Activated T-helper 2 cell treated with anti-CD3 and anti-CD28 coated beads, Interferon-gamma antibody, Interleukin-2, Interleukin-4, amounts not matched to agents 10 μg/mL and 5 μg/mL and 100 μg/mL, durations not matched to agents 14 hours and 24 hours and 36 hours (primary cell): ENCODE measurements at regions not wholly inside any gene's neighbourhood (a gene's known extent, or its start where the extent isn't known, plus 50 kb on each side); places are given as distances from the start of the nearest gene placed in this dataset.

Source experiments
- DNase-seq: peaks from one replicate; pipeline ENCODE4 v3.0.0; 2021; ENCODE audit warnings: low spot score
- H3K27ac Mint-ChIP-seq: one replicate; pipeline ENCODE4 v1.8.0; 2021; ENCODE audit warnings: mixed read lengths
- H3K27me3 Mint-ChIP-seq: one replicate; pipeline ENCODE4 v1.8.0; 2021; ENCODE audit warnings: low read depth, mixed read lengths
- H3K36me3 Mint-ChIP-seq: one replicate; pipeline ENCODE4 v1.8.0; 2021; ENCODE audit warnings: low read depth, mixed read lengths
- H3K4me1 Mint-ChIP-seq: one replicate; pipeline ENCODE4 v1.8.0; 2021; ENCODE audit warnings: low read depth, mixed read lengths
- H3K4me3 Mint-ChIP-seq: one replicate; pipeline ENCODE4 v1.8.0; 2021; ENCODE audit warnings: low read depth, mild to moderate bottlenecking, moderate library complexity, mixed read lengths
- H3K9me3 Mint-ChIP-seq: one replicate; pipeline ENCODE4 v1.8.0; 2021; ENCODE audit warnings: mixed read lengths
- intact Hi-C: fragments of 100-400 bp; cut with micrococcal nuclease; formaldehyde crosslinking; loops from one replicate; pipeline ENCODE4 v1.15.1; 2023

DNA sequence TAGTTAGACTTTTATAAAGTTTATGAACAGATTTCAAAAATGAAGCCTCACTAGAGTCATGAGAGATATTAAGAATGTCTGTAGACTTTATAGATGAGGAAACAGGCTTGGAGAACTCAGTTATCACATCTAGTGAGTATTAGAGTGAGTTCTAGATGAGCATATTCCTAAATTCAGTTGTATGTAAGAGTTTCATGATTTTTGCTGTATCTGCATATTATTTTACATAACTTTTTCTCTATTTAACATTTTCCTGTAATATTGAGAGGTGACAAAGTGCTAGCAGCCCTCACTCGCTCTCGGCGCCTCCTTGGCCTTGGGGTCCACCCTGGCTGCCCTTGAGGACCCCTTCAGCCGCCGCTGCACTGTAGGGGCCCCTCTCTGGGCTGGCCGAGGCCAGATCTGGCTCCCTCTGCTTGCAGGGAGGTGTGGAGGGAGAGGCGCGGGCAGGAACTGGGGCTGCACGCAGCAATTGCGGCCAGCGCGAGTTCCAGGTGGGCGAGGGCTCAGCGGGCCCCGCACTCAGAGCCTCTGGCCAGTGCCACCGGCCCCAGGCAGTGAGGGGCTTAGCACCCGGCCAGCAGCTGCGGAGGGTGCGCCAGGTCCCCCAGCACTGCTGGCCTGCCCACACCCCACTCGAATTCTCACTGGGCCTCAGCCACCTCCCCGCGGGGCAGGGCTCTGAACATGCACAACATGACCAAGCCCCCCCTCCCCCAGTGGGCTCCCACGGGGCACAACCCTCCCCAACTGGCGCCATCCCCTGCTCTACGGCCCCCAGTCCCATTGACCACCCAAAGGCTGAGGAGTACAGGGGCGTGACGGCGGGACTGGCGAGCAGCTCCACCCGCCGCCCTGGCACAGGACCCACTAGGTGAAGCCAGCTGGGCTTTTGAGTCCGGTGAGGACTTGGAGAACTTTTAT lies 182.1 kb downstream of the TLE1 start:
- Mint-ChIP-seq H3K27ac (no peak overlapping the region), H3K27me3 (no peaks in the 10 kb centered on the region), H3K4me1 (no peaks in the 10 kb centered on the region), H3K9me3 (peaks cover 9% of the 10 kb centered on the region), H3K36me3 (no peaks in the 10 kb centered on the region), H3K4me3 (no peak overlapping the region)
- DNase-seq: no peak
- intact Hi-C loops: no loop called here

DNA sequence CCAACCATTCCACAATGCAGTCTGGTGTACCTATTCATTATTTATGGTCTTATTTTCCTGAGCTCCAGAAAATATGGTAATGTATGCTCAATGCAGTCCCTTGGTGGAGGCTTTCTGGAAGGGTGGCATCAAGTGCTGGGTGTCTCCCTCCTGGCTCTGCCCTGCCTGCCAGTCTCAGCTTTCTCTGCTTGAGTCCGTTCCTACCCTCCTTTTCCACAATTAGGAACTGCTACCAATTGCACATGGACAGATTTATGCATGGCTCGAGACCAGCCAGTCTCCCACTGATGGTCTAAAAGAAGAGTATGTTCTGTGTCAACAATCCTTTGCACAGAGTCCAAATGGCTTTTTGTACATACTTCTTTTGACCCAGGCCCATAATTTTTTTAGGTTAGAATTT lies 189.8 kb downstream of the TLE1 start:
- no peak for DNase-seq
- peaks cover 3% of the 10 kb centered on the region for H3K9me3 Mint-ChIP-seq
- H3K4me3 Mint-ChIP-seq: no peak overlapping the region
- H3K27me3 Mint-ChIP-seq: no peaks in the 10 kb centered on the region
- H3K27ac Mint-ChIP-seq: no peak overlapping the region
- H3K4me1 Mint-ChIP-seq: no peaks in the 10 kb centered on the region
- intact Hi-C loops: no loop called here
- no peaks in the 10 kb centered on the region for H3K36me3 Mint-ChIP-seq

DNA sequence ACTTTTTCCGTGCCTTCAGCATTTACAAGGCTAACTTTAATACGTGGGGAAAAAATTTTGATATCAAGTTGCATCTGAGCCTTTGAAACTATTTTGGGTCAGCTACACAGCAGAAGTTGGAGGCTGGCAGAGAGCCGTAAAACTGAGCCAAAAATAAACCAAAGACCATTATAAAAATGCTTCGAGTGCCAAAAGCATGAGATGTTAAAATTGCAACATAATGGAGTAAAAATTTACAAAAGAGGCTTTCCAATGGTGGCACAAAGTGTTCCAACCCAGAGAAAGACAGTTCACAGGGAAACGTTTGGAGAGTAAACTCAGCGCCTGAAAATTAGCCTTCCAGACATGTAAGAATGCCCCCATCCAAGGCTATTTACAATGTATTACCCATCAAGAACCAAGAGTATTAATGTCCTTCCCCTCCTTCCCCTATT lies 190.3 kb downstream of the TLE1 start:
- DNase-seq: no peak
- Mint-ChIP-seq H3K4me1 (no peaks in the 10 kb centered on the region), H3K27ac (no peak overlapping the region), H3K27me3 (no peaks in the 10 kb centered on the region), H3K4me3 (no peak overlapping the region), H3K9me3 (peaks cover 3% of the 10 kb centered on the region), H3K36me3 (no peaks in the 10 kb centered on the region)
- intact Hi-C loops: no loop called here

GRCh38 chr9:81498576-81498975 lies 190.8 kb downstream of the TLE1 start:
- no peaks in the 10 kb centered on the region for H3K27me3 Mint-ChIP-seq
- H3K9me3 Mint-ChIP-seq: peaks cover 3% of the 10 kb centered on the region
- no peak for DNase-seq
- H3K36me3 Mint-ChIP-seq: no peaks in the 10 kb centered on the region
- no peaks in the 10 kb centered on the region for H3K4me1 Mint-ChIP-seq
- intact Hi-C loops: no loop called here
- no peak overlapping the region for H3K27ac Mint-ChIP-seq
- H3K4me3 Mint-ChIP-seq: no peak overlapping the region

DNA sequence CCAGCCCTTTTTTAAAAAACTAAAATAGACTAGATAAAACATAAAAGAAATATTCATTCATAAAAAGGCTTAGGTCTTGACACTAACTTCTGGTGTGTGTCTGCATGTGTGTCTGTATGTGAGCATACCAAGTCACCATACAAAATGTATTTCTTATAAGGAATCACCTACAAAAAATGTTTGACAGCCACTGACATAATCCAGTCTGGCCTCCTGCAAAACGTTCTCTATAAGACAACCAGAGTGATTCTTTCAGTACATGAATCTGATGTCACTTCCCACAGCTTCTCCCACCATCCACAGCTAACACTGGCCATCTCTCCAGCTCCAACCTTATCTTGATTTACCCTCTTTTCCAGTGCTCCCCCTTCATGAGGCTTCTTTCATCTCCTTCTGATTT lies 192.3 kb downstream of the TLE1 start:
- no peaks in the 10 kb centered on the region for H3K36me3 Mint-ChIP-seq
- no peak overlapping the region for H3K27ac Mint-ChIP-seq
- DNase-seq: no peak
- peaks cover 3% of the 10 kb centered on the region for H3K9me3 Mint-ChIP-seq
- intact Hi-C loops: no loop called here
- H3K4me1 Mint-ChIP-seq: no peaks in the 10 kb centered on the region
- no peaks in the 10 kb centered on the region for H3K27me3 Mint-ChIP-seq
- H3K4me3 Mint-ChIP-seq: no peak overlapping the region

DNA sequence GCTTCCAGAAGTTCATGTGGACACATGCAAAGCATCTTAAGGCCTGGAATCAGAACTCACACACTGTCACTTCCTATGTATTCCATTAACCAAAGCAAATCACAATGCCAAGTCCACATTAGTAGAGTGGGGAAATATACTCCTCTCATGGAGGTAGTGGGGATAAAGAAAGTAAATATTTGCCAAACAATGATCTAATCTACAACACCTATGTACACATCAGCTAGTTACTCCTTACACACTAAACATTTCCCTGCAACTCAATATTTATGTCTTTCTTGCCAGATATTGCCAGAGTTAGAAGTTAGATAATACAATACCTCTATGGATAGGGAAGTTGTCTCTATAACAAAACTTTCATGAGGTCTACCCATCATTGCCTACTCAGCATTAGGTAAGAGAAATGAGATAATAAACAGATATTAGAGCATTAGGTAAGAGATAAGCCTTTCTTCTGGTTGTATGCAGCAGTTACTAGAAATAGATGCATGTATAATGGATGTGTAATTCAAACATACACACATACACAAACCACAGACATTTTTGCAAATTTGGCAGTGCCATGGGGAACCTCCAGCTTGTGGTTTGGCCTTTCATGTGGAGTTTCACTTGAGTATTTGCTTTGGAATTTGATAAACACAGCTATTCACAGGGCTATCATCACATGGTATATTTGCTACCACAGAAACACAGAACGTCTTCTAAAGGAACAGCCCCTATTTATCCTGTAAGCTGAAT lies 196.5 kb downstream of the TLE1 start:
- H3K4me3 Mint-ChIP-seq: no peak overlapping the region
- H3K4me1 Mint-ChIP-seq: no peaks in the 10 kb centered on the region
- H3K36me3 Mint-ChIP-seq: no peaks in the 10 kb centered on the region
- no peaks in the 10 kb centered on the region for H3K9me3 Mint-ChIP-seq
- no peak overlapping the region for H3K27ac Mint-ChIP-seq
- intact Hi-C loops: no loop called here
- H3K27me3 Mint-ChIP-seq: no peaks in the 10 kb centered on the region
- no peak for DNase-seq

DNA sequence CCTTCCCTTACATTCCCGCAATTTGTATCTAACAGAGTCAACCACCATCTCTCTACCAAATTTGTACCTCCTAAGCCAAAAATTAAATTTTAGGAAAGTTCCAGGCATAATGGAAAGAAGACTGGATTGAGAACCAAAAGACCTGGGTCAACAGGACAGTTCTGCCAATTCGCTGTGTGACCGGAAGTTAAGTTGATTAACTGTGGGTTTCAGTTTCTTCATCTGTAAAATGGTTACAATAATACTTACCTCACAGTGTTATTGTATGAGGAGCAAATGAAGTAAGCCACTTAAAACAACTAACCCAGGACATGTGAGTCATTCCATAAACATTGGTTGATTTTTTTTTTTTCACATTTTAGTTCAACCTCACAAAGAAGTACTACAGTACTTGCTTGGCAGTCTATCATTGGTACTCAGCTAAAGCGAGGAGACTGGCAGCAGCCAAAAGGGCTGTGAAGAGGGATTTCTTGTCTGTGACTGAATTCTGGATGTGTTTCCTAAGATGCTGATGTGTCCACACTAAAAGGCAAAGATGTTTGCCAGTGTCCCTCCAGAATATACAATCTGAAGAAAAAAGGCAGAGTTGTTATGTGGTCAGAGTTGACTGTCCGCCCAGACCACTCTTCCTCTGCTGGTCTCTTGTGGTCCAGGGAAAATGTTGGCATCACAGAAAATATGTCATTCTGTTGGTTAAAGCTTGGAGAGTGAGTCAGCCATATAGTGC lies 198.6 kb downstream of the TLE1 start:
- intact Hi-C loops: no loop called here
- Mint-ChIP-seq H3K4me3 (no peak overlapping the region), H3K9me3 (no peaks in the 10 kb centered on the region), H3K27me3 (no peaks in the 10 kb centered on the region), H3K27ac (no peak overlapping the region), H3K4me1 (no peaks in the 10 kb centered on the region), H3K36me3 (no peaks in the 10 kb centered on the region)
- DNase-seq: no peak

DNA sequence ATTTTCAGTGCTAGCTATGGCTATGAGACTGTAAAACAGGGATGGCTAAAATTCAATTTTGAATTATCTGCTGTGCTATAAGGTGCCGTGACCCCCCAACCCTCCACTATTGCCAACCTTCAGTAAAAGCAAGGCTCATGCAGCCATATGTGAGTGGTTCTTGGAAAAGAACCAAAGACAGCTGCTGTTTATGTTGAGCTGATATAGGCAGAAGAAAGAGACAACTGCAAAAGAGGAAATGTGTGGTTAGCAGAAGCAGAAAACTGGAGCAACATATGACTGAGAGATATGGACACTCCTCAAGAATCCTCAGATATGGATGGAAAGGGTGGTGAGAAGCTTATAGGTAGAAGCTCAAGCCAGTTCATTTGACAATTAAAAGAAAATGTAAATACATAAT lies 200.3 kb downstream of the TLE1 start:
- no peak for DNase-seq
- H3K27me3 Mint-ChIP-seq: no peaks in the 10 kb centered on the region
- H3K36me3 Mint-ChIP-seq: no peaks in the 10 kb centered on the region
- peaks cover 3% of the 10 kb centered on the region for H3K9me3 Mint-ChIP-seq
- H3K4me1 Mint-ChIP-seq: no peaks in the 10 kb centered on the region
- no peak overlapping the region for H3K4me3 Mint-ChIP-seq
- H3K27ac Mint-ChIP-seq: no peak overlapping the region
- intact Hi-C loops: no loop called here

DNA sequence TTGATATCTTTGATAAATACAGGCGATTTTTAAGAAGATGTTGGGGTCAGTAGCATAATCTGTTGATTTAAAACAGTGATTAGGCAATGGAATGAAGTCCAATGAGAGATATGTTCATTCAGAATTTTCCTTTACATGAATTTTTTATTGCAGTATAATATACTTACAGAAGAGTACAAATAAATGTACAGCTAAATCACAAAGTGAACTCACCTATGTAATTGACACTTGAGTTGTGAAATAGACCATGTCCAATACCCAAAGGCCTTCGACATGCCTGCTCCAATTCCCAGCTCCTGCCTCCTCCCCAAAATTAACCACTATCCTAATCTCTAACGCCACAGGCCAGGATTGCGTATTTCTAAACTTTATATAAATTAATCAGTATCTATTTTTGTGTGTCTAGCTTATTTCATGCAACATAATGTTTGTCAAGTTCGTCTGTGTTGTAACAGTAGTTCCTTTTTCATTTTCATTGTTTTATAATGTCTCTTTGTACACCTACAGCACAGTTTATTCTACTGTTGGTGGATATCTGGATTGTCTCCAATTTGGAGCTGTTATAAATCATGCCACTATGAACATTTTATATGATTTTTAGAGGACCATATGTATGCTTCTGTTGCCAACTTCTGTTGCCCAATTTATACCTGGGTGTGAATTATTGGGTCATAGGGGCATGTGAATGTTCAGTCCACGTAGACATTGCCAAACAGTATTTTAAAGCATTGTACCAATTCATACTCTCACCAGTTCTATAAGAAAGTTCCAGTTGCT lies 208.3 kb downstream of the TLE1 start:
- no peak for DNase-seq
- no peaks in the 10 kb centered on the region for H3K27me3 Mint-ChIP-seq
- H3K9me3 Mint-ChIP-seq: peaks cover 13% of the 10 kb centered on the region
- no peaks in the 10 kb centered on the region for H3K4me1 Mint-ChIP-seq
- no peak overlapping the region for H3K27ac Mint-ChIP-seq
- H3K4me3 Mint-ChIP-seq: no peak overlapping the region
- intact Hi-C loops: no loop called here
- H3K36me3 Mint-ChIP-seq: no peaks in the 10 kb centered on the region

DNA sequence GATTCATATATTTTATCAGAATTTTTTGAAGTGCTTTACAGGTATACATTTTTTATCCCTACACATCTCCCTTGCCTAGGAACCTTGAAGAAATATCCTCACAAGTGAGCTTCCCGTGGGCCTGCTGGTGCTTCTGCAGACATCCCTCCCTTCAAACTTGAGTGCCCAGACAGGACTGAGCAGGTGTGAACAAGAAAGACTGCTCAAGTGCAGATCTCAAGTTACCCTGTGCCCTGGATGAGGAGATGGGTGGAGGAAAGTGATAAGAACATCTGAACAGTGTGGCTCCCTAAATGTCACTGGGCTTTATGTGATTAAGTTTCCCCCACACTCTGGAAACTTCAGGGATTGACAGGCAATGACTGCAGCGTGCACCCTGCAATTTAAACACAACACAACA lies 209.8 kb downstream of the TLE1 start:
- H3K27ac Mint-ChIP-seq: no peak overlapping the region
- intact Hi-C loops: no loop called here
- no peaks in the 10 kb centered on the region for H3K27me3 Mint-ChIP-seq
- DNase-seq: no peak
- H3K9me3 Mint-ChIP-seq: peaks cover 10% of the 10 kb centered on the region
- no peak overlapping the region for H3K4me3 Mint-ChIP-seq
- no peaks in the 10 kb centered on the region for H3K4me1 Mint-ChIP-seq
- no peaks in the 10 kb centered on the region for H3K36me3 Mint-ChIP-seq

DNA sequence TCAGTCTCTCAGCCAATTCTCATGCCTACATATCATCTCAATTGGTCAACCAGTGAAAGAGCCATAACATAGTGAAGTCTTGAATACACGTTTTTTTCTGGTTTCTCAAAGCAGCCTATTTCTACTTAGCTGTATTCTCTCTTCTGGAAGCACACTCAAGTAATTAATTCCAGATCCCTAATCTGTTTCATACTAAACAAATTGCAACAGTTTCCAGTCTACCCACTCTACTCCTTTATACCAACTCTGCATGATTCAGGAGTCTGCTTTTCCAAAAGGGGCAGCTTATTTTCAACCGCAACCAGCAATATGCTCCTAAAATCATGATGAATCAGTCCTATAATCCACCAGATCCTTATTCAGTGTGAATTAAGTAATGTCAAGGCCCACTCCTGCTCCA lies 211.7 kb downstream of the TLE1 start:
- no peak for DNase-seq
- peaks cover 8% of the 10 kb centered on the region for H3K9me3 Mint-ChIP-seq
- no peak overlapping the region for H3K4me3 Mint-ChIP-seq
- intact Hi-C loops: no loop called here
- H3K36me3 Mint-ChIP-seq: no peaks in the 10 kb centered on the region
- no peaks in the 10 kb centered on the region for H3K27me3 Mint-ChIP-seq
- no peaks in the 10 kb centered on the region for H3K4me1 Mint-ChIP-seq
- H3K27ac Mint-ChIP-seq: no peak overlapping the region

- intact Hi-C loops: no loop called here
- Mint-ChIP-seq H3K36me3 (no peaks in the 10 kb centered on the region), H3K4me1 (no peaks in the 10 kb centered on the region), H3K9me3 (peaks cover 8% of the 10 kb centered on the region), H3K4me3 (no peak overlapping the region), H3K27me3 (no peaks in the 10 kb centered on the region), H3K27ac (no peak overlapping the region)
- DNase-seq: no peak
Observed at GRCh38 chr9:81476813-81477490, 212.4 kb downstream of the TLE1 start.
